Testis (tissue), 2 donors: ENCODE measurements at regions not wholly inside any gene's neighbourhood (a gene's known extent, or its start where the extent isn't known, plus 50 kb on each side); places are given as distances from the start of the nearest gene placed in this dataset.

Experiments used
- POLR2A ChIP-seq: fragments of 450-650 bp; IDR thresholded peaks from one replicate; pipeline ENCODE4 v1.6.1; 2017; ENCODE audit warnings: antibody characterized with exemption, mild to moderate bottlenecking, moderate library complexity
- TF ChIP-seq, protein P1 (sequence below), 3 experiments: fragments of 450-650 bp in 2 of 3; fragments of 200-600 bp in 1 of 3; sonication (generic) in 1 of 3; IDR thresholded peaks; one replicate each; pipeline ENCODE4 v1.5.1; 2016 to 2019; ENCODE audit warnings: antibody characterized with exemption in 3 of 3, mild to moderate bottlenecking in 2 of 3, moderate library complexity in 1 of 3

DNA sequence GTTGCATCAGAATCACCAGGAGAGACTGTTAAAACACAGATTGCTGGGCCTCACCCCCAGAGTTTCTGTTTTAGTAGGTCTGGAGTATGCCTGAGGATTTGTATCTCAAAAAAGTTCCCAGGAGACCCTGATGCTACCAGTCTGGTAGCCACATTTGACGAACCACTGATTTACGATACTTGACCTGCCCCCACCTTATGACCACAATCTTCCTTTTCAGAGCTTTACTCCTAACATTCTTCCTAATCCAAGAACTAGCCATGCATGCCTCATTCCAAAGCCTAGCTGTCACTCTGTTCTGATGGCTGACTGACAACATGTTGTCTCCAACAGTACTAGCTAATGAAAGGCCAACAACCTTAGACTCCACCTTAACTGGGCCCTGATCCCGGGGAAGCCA is 191.4 kb downstream of the MBD2 start:
- TF ChIP-seq, protein P1, sequence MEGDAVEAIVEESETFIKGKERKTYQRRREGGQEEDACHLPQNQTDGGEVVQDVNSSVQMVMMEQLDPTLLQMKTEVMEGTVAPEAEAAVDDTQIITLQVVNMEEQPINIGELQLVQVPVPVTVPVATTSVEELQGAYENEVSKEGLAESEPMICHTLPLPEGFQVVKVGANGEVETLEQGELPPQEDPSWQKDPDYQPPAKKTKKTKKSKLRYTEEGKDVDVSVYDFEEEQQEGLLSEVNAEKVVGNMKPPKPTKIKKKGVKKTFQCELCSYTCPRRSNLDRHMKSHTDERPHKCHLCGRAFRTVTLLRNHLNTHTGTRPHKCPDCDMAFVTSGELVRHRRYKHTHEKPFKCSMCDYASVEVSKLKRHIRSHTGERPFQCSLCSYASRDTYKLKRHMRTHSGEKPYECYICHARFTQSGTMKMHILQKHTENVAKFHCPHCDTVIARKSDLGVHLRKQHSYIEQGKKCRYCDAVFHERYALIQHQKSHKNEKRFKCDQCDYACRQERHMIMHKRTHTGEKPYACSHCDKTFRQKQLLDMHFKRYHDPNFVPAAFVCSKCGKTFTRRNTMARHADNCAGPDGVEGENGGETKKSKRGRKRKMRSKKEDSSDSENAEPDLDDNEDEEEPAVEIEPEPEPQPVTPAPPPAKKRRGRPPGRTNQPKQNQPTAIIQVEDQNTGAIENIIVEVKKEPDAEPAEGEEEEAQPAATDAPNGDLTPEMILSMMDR (IDR thresholded peaks at IDR 0.05): no peak
- TF ChIP-seq POLR2A: no peak
